H1 (cell line): ENCODE measurements at regions not wholly inside any gene's neighbourhood (a gene's known extent, or its start where the extent isn't known, plus 50 kb on each side); places are given as distances from the start of the nearest gene placed in this dataset.

Experiments
- CTCF ChIA-PET: fragments of 300-600 bp; sonication (Branson Sonifier 250); formaldehyde crosslinking; loops from one replicate; lab custom pipeline; 2021; ENCODE audit not compliant: partially characterized antibody; lab: Charles Lee
- POLR2A ChIA-PET: fragments of 300-600 bp; sonication (Branson Sonifier 250); formaldehyde crosslinking; loops from one replicate; lab custom pipeline; 2021; ENCODE audit warnings: inconsistent platforms; ENCODE audit not compliant: partially characterized antibody; lab: Charles Lee
- DNase-seq, 2 experiments: peaks; one replicate each; pipeline versions ENCODE4 v3.0.0 to v3.0.0-alpha.2; 2010 to 2022; ENCODE audit warnings: low spot score in 2 of 2, low read depth in 1 of 2, mixed read lengths in 1 of 2
- FAIRE-seq: peaks from 2 replicates; lab custom pipeline; 2011; peaks lifted over from hg19 to GRCh38; lab: Jason Lieb, UNC
- H2AFZ ChIP-seq: 2 replicates; pipeline ENCODE4 v1.8.1; 2012; ENCODE audit warnings: low read length, inconsistent platforms
- H2AK5ac ChIP-seq: 2 replicates; pipeline ENCODE4 v1.6.1; 2013; ENCODE audit warnings: low read depth, low read length
- H2BK120ac ChIP-seq: replicated peaks from 2 replicates; pipeline ENCODE3; 2013; ENCODE audit warnings: low read depth, low read length, inconsistent platforms
- H2BK12ac ChIP-seq: 2 replicates; pipeline ENCODE4 v1.6.1; 2013; ENCODE audit warnings: low read depth, low read length
- H2BK15ac ChIP-seq: 2 replicates; pipeline ENCODE4 v1.6.1; 2013; ENCODE audit warnings: low read length
- H2BK20ac ChIP-seq: 2 replicates; pipeline ENCODE4 v1.6.1; 2013; ENCODE audit warnings: low read length
- H2BK5ac ChIP-seq: 2 replicates; pipeline ENCODE4 v1.6.1; 2013; ENCODE audit warnings: low read depth, low read length
- H3K14ac ChIP-seq: 2 replicates; pipeline ENCODE4 v1.6.1; 2013; ENCODE audit warnings: inconsistent platforms; ENCODE audit not compliant: insufficient read length
- H3K18ac ChIP-seq: 2 replicates; pipeline ENCODE4 v1.6.1; 2013; ENCODE audit warnings: low read length; ENCODE audit errors: extremely low read depth
- H3K23ac ChIP-seq: 2 replicates; pipeline ENCODE4 v1.6.1; 2013; ENCODE audit warnings: inconsistent platforms; ENCODE audit not compliant: insufficient read length
- H3K23me2 ChIP-seq: 2 replicates; pipeline ENCODE4 v1.6.1; 2013; ENCODE audit warnings: low read depth, low read length
- H3K27ac ChIP-seq: 2 replicates; pipeline ENCODE4 v1.6.1; 2011; ENCODE audit warnings: low read depth, low read length, inconsistent platforms
- H3K27me3 ChIP-seq, 4 experiments: replicated peaks in 1 of 4; 1 replicate in 1 of 4; 2 replicates in 3 of 4; pipeline versions ENCODE4 v1.6.1 to v1.8.1; 2011 to 2013; ENCODE audit warnings: low read length in 3 of 4, mild to moderate bottlenecking in 3 of 4, inconsistent platforms in 2 of 4, mixed read lengths in 2 of 4, moderate library complexity in 1 of 4; ENCODE audit not compliant: control insufficient read depth in 3 of 4, insufficient read depth in 3 of 4; ENCODE audit errors: extremely low read depth in 1 of 4
- H3K36me3 ChIP-seq, 4 experiments: 2 replicates each; pipeline versions ENCODE4 v1.6.1 to v1.8.1; 2011 to 2013; ENCODE audit warnings: mild to moderate bottlenecking in 4 of 4, low read length in 3 of 4, moderate library complexity in 2 of 4, control low read depth in 1 of 4, inconsistent platforms in 1 of 4; ENCODE audit not compliant: insufficient read depth in 4 of 4, control insufficient read depth in 2 of 4
- H3K4ac ChIP-seq: replicated peaks from 2 replicates; pipeline ENCODE3; 2013; ENCODE audit warnings: low read length, low read depth, mixed read lengths, inconsistent platforms; ENCODE audit not compliant: insufficient read length
- H3K4me1 ChIP-seq, 4 experiments: replicated peaks in 1 of 4; 1 replicate in 1 of 4; 2 replicates in 3 of 4; pipeline versions ENCODE4 v1.6.1 to v1.8.1; 2011 to 2013; ENCODE audit warnings: low read length in 3 of 4, inconsistent platforms in 2 of 4, mixed read lengths in 1 of 4; ENCODE audit not compliant: insufficient read depth in 4 of 4, control insufficient read depth in 3 of 4
- H3K4me2 ChIP-seq, 2 experiments: 2 replicates each; pipeline versions ENCODE4 v1.6.1 to v1.8.1; 2011 to 2013; ENCODE audit warnings: low read depth in 2 of 2, low read length in 2 of 2, control low read depth in 1 of 2, inconsistent platforms in 1 of 2, mild to moderate bottlenecking in 1 of 2; ENCODE audit not compliant: insufficient read depth in 1 of 2
- H3K4me3 ChIP-seq, 4 experiments: fragments of 200-600, 300-600 bp in 1 of 4; sonication (generic), shearing (Covaris generic), sonication (Bioruptor Twin) in 1 of 4; 2 replicates each; pipeline versions ENCODE4 v1.5.1 to v1.8.1; 2011 to 2016; ENCODE audit warnings: low read length in 4 of 4, low read depth in 3 of 4, control low read depth in 2 of 4, inconsistent platforms in 2 of 4, mild to moderate bottlenecking in 2 of 4, mixed read lengths in 1 of 4, moderate library complexity in 1 of 4; ENCODE audit not compliant: insufficient read depth in 2 of 4; ENCODE audit errors: extremely low read depth in 1 of 4
- H3K56ac ChIP-seq: replicated peaks from 2 replicates; pipeline ENCODE3; 2013; ENCODE audit warnings: low read depth, mild to moderate bottlenecking, mixed read lengths, low read length, inconsistent platforms; ENCODE audit not compliant: insufficient read length
- H3K79me1 ChIP-seq: 2 replicates; pipeline ENCODE4 v1.6.1; 2013; ENCODE audit warnings: low read depth, low read length, control low read depth
- H3K79me2 ChIP-seq, 2 experiments: 2 replicates each; pipeline versions ENCODE4 v1.6.1 to v1.8.1; 2012 to 2013; ENCODE audit warnings: low read length in 2 of 2, mild to moderate bottlenecking in 2 of 2, inconsistent platforms in 1 of 2; ENCODE audit not compliant: insufficient read depth in 2 of 2, control insufficient read depth in 1 of 2
- H3K9ac ChIP-seq, 4 experiments: replicated peaks in 1 of 4; 1 replicate in 1 of 4; 2 replicates in 3 of 4; pipeline versions ENCODE4 v1.6.1 to v1.8.1; 2011 to 2013; ENCODE audit warnings: low read depth in 3 of 4, low read length in 3 of 4, control low read depth in 2 of 4, mild to moderate bottlenecking in 2 of 4, moderate library complexity in 2 of 4, inconsistent platforms in 1 of 4; ENCODE audit errors: extremely low read depth in 1 of 4
- H3K9me3 ChIP-seq, 2 experiments: 2 replicates each; pipeline versions ENCODE4 v1.6.1 to v1.8.1; 2012 to 2013; ENCODE audit warnings: mild to moderate bottlenecking in 2 of 2, moderate library complexity in 2 of 2, control low read depth in 1 of 2, inconsistent platforms in 1 of 2, low read depth in 1 of 2, low read length in 1 of 2, mixed read lengths in 1 of 2; ENCODE audit not compliant: insufficient read depth in 2 of 2
- H4K20me1 ChIP-seq, 2 experiments: replicated peaks in 1 of 2; 2 replicates each; pipeline versions ENCODE3 to v1.8.1; 2011 to 2013; ENCODE audit warnings: inconsistent platforms in 2 of 2, low read length in 2 of 2, mild to moderate bottlenecking in 1 of 2; ENCODE audit not compliant: insufficient read depth in 2 of 2, control insufficient read depth in 1 of 2
- H4K5ac ChIP-seq: 2 replicates; pipeline ENCODE4 v1.6.1; 2013; ENCODE audit warnings: low read length, low read depth, mixed read lengths, inconsistent platforms; ENCODE audit not compliant: insufficient read length
- H4K8ac ChIP-seq: 2 replicates; pipeline ENCODE4 v1.8.0; 2013; ENCODE audit warnings: mild to moderate bottlenecking, moderate library complexity, low read length, inconsistent platforms; ENCODE audit not compliant: insufficient read depth; ENCODE audit errors: extremely low read depth
- H4K91ac ChIP-seq: replicated peaks from 2 replicates; pipeline ENCODE3; 2013; ENCODE audit warnings: low read length, mixed read lengths, inconsistent platforms; ENCODE audit not compliant: insufficient read length
- EP300 ChIP-seq, 2 experiments: IDR thresholded peaks; 1 replicate in 1 of 2; 2 replicates in 1 of 2; pipeline ENCODE4 v1.6.1; 2011 to 2012; ENCODE audit warnings: low read depth in 2 of 2, low read length in 2 of 2, mild to moderate bottlenecking in 2 of 2, borderline replicate concordance in 1 of 2, inconsistent platforms in 1 of 2, moderate library complexity in 1 of 2
- GABPA ChIP-seq: IDR thresholded peaks from 2 replicates; pipeline ENCODE4 v1.6.1; 2011; ENCODE audit warnings: mild to moderate bottlenecking, low read length, moderate library complexity, borderline replicate concordance; ENCODE audit not compliant: insufficient read depth
- GTF2F1 ChIP-seq: IDR thresholded peaks from 2 replicates; pipeline ENCODE4 v1.6.1; 2012; ENCODE audit warnings: low read depth, low read length, improper control_type of control experiment, borderline replicate concordance
- HDAC6 ChIP-seq: IDR thresholded peaks from one replicate; pipeline ENCODE4 v1.7.1; 2012; ENCODE audit warnings: low read depth, mild to moderate bottlenecking, inconsistent platforms, low read length, moderate library complexity
- JUND ChIP-seq: IDR thresholded peaks from 2 replicates; pipeline ENCODE4 v1.6.1; 2011; ENCODE audit warnings: mild to moderate bottlenecking, improper control_type of control experiment, low read length
- KDM5A ChIP-seq: fragments of 200-600 bp; IDR thresholded peaks from 2 replicates; pipeline ENCODE4 v1.7.1; 2012; ENCODE audit warnings: mild to moderate bottlenecking, low read length, inconsistent platforms, mixed read lengths
- RBBP5 ChIP-seq: IDR thresholded peaks from 2 replicates; pipeline ENCODE4 v1.7.1; 2012; ENCODE audit warnings: low read depth, mild to moderate bottlenecking, inconsistent platforms, low read length, moderate library complexity, borderline replicate concordance
- RFX5 ChIP-seq: IDR thresholded peaks from 2 replicates; pipeline ENCODE4 v1.6.1; 2011; ENCODE audit warnings: low read depth, low read length, improper control_type of control experiment, borderline replicate concordance
- SP1 ChIP-seq: IDR thresholded peaks from 2 replicates; pipeline ENCODE4 v1.6.1; 2011; ENCODE audit warnings: low read depth, low read length
- TCF12 ChIP-seq: IDR thresholded peaks from 2 replicates; pipeline ENCODE4 v1.6.1; 2011; ENCODE audit warnings: low read depth, mild to moderate bottlenecking, low read length
- YY1 ChIP-seq: IDR thresholded peaks from 2 replicates; pipeline ENCODE4 v1.6.1; 2011; ENCODE audit warnings: low read depth, mild to moderate bottlenecking, low read length
- TF ChIP-seq, protein P1 (sequence below): IDR thresholded peaks from 2 replicates; pipeline ENCODE4 v1.6.1; 2012; ENCODE audit warnings: inconsistent platforms
- TF ChIP-seq, protein P2 (sequence below): IDR thresholded peaks from 2 replicates; pipeline ENCODE4 v1.6.1; 2012; ENCODE audit warnings: low read length, inconsistent platforms

DNA sequence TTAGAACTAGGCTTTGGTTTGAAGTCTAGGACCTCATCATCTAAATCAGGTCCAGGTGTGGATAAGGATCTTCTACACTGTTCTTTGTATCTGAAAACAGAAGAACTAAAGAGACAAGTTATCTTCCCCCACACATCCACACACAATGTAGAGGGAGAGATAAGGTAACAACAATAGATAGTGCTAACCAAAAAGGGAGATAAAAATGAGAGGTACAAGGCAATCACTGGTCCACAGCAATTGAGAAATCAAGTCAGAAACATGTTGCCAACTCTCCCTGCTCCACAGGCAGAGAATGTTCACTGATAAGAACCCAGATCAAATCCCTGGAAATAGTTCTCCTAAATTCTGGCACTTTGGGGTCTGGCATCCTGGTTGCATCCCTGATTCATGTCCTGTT is 75.8 kb upstream of the LHX8 start:
- Histone ChIP-seq H4K20me1 (no peaks in the 10 kb centered on the region), H4K5ac (no peak overlapping the region), H2BK12ac (no peak overlapping the region), H2AK5ac (no peak overlapping the region), H3K27ac (no peak overlapping the region), H2BK120ac (no peak overlapping the region), H3K36me3 (no peaks in the 10 kb centered on the region), H3K9me3 (no peaks in the 10 kb centered on the region; a peak in 1 of 4 replicates), H3K14ac (no peak overlapping the region), H2BK15ac (no peak overlapping the region), H3K9ac (no peak overlapping the region), H3K79me2 (no peaks in the 10 kb centered on the region), H3K79me1 (no peaks in the 10 kb centered on the region), H3K23me2 (no peaks in the 10 kb centered on the region), H3K4ac (no peak overlapping the region), H3K4me1 (no peaks in the 10 kb centered on the region), H2BK5ac (no peak overlapping the region), H3K56ac (no peak overlapping the region), H2BK20ac (no peak overlapping the region), H4K91ac (no peak overlapping the region), H3K27me3 (no peaks in the 10 kb centered on the region), H4K8ac (no peak overlapping the region), H3K4me3 (no peak overlapping the region), H3K18ac (no peak overlapping the region), H2AFZ (no peak overlapping the region), H3K23ac (no peak overlapping the region), H3K4me2 (no peak overlapping the region)
- DNase-seq, result no peak
- POLR2A ChIA-PET, result no interaction called here
- CTCF ChIA-PET, result interaction anchor here (1.0 to 1.6 kb wide), 5 partner anchors 9 to 175 kb away, joined by 3 to 7 read pairs (median 3); no protein-coding TSS in a partner anchor
- no peak for FAIRE-seq
- TF ChIP-seq YY1 (no peak), SP1 (no peak), KDM5A (no peak), TCF12 (no peak), JUND (no peak), HDAC6 (no peak), GABPA (no peak), GTF2F1 (no peak), RFX5 (no peak), RBBP5 (no peak), EP300 (IDR thresholded peaks at IDR 0.05; ENCODE audit: borderline replicate concordance in 1 of 2, low read depth in 2 of 2, low read length in 2 of 2) (no peak)
- TF ChIP-seq, protein P1, sequence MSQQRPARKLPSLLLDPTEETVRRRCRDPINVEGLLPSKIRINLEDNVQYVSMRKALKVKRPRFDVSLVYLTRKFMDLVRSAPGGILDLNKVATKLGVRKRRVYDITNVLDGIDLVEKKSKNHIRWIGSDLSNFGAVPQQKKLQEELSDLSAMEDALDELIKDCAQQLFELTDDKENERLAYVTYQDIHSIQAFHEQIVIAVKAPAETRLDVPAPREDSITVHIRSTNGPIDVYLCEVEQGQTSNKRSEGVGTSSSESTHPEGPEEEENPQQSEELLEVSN, result no peak
- TF ChIP-seq, protein P2, sequence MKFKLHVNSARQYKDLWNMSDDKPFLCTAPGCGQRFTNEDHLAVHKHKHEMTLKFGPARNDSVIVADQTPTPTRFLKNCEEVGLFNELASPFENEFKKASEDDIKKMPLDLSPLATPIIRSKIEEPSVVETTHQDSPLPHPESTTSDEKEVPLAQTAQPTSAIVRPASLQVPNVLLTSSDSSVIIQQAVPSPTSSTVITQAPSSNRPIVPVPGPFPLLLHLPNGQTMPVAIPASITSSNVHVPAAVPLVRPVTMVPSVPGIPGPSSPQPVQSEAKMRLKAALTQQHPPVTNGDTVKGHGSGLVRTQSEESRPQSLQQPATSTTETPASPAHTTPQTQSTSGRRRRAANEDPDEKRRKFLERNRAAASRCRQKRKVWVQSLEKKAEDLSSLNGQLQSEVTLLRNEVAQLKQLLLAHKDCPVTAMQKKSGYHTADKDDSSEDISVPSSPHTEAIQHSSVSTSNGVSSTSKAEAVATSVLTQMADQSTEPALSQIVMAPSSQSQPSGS, result no peak
